Activated CD4-positive, alpha-beta T cell treated with anti-CD3 and anti-CD28 coated beads, Interleukin-2, Interleukin-6, amounts not matched to agents 100 ng/mL and 50 ng/mL, durations not matched to agents 16 hours and 8 hours (primary cell): ENCODE measurements at regions not wholly inside any gene's neighbourhood (a gene's known extent, or its start where the extent isn't known, plus 50 kb on each side); places are given as distances from the start of the nearest gene placed in this dataset.
A peak's percentile ranks its signal among the peaks of the same experiment; 100 is the strongest.
"Not testable (repeated sequence)": the region's sequence is repeated elsewhere in the genome, so short reads cannot be mapped to it uniquely, and the experiment has no call there.

ENCODE experiments used
- DNase-seq: peaks from one replicate; pipeline ENCODE4 v3.0.0-alpha.2; 2020

DNA sequence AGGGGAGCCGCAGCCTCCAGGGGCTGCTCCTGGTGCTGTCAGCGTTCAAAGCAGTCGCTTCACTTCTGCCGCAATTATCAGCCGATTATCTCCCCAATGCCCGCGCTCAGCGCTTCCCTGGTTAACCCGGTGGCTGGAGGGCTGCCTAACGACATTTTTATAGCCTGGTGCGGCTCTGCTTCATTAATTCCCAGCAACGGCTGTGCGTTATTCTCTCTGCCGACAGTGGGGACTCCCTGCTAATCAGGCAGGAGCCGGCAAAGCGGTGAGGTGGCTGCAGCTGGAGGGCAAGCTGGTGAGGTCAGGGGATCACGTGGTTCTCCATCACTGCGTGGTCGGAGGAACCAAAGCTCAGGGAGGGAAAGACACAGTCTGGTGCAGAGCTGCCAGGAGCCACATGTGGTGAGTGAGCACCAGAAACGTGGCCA, 62.9 kb downstream of the GLRX5 start:
- DNase-seq = no peak

DNA sequence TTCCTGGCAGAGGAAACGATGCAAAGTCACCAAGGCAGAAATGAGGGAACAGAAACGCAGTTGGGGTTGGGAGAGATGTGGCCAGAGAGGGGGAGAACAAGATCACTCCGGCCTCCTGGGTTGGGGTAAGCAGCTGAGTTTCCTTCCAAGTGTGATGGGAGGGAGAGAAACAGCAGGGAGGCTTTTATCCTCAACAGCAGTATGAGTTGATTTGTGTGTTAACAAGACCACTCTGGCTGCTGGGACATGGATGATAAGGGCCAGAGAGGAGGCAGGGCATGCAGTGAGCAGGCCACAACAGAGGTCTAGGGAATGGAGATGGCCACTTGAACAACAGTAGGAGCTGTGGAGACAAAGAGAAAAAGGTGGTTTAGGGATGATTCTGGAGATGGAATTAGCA, 66.8 kb downstream of the GLRX5 start:
- DNase-seq = no peak

DNA sequence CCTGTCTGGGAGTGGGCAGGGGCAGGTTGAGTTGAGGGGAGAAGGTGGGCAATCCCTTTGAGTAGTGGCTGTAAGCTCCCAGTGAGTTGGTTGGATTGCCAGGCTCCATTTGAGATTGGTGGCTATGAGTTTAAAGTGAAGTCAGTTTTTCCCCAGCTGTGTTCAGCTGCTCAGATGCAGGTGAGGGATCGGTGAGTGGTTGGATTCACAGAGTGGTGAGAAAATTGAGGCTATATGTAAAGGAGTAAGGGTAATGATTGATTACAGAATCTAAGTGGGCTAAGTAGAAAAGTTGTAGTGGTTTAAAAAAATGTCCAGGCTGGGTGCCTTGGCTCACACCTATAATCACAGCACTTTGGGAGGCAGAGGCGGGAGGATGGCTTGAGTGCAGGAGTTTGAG, 68.6 kb downstream of the GLRX5 start:
- no peak for DNase-seq

DNA sequence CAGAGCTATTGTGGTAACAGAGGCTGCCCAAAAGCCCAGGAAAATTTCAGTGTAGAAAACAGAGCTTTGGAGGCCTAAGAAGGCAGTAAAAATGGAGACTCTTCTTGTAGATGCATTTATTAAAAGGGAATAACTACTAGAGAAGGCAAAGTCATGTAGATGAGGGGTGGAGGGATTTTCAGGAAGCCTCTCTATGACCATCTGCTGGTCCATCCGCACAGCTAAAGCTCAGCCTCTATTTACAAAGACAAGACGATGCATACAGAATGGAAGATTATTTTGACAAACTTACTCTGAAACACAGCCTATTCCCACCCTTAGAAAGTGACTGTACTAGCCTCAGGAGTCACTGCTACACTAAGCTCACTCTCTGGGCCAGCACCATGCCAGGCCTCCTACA, 71.4 kb downstream of the GLRX5 start:
- DNase-seq = no peak

DNA sequence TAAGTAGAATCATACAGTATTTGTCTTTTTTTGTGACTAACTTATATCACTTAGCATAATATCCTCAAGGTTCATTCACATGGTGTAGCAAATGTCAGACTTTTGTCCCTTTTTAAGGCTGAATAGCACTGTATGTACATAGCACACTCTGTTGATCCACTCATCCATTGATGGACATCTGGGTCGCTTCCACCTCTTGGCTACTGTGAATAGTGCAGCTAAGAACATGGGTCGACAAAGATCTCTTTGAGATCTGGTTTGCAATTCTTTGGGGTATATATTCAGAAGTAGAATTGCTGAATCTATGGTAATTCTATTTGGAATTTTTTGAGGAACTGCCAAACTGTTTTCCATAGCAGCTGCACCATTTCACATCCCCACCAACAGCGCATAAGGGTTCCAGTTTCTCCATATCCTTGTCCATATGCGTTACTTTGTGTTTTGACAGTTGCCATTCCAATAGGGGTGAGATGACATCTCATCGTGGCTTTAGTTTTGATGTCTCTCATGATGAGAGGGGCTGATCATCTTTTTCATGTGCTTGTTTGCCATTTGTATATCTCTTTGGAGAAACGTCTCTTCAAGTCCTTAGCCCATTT, 73.9 kb downstream of the GLRX5 start:
- no peak for DNase-seq

DNA sequence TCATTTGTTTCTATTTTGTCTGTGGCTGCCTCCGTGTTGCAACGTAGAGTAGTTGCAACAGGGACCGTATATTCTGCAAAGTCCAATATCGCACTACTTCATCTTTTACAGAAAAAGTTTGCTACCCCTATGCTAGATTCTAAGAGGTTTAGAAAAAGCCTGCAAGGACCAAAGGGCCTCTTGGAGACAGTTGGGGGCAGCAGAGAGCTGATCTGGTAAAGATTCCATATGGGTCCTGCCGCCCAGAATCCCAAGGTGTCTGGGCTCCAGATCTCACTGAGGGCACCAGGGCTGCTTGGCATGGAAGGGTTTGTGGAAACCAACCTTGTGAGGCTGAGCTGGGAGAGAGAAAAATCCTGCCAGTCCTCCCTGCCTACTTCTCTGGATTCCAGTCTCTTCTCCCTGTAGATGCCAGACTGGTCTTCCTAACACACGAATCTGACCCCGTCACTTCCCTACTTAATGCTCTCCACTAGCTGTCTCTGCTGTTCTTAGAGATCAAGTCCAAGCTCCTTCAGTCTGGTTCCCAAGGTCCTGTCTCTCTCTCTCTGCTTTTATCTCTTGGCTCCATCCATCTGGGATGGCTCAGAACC, 74.6 kb downstream of the GLRX5 start:
- DNase-seq = peak; percentile 18

DNA sequence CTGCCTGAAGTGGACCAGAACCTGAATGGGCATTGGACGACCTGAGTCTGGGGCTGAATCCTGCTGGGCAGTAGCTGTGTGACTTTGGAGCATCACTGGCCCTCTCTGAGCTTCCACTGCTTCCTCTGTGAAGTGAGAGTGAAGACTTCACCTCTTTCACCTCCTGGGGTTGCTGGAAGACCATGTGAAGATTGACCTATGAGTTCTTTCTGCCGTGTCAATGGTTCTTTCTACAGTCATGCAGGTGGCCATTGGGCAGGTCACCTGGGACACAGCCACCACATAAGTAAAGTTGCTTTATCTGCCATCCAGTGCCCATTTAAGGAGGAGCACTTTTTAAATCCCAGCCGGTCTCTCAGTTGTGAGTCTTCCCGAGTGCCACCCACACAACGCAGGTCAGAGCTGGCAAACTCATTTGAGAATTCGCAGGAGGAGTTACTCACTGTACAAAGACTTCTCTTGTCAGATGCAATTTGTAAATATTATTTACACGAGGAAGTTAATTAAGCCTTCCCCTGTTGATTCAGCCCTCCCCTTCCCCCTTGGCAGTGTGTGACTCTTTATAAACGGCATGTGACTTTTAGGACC, 74.8 kb upstream of the TCL1B start:
- no peak for DNase-seq

DNA sequence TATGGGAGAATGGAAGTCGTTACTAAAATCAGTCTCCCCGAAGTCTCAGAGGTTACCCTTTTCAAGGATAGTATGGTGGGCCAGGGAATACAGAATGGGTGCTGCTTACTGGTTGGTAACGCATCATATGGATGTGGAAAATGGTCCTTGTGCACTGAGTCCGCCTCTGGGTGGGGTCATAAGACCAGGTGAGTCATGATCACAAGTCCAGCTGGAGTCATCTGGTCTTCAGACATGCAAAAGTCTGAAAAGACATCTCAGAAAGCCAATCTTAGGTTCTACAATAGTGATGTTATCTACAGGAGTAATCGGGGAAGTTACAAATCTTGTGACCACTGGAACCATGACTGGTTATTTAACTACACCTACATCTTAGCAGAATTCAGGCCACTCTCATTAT, 71.9 kb upstream of the TCL1B start:
- DNase-seq = no peak

DNA sequence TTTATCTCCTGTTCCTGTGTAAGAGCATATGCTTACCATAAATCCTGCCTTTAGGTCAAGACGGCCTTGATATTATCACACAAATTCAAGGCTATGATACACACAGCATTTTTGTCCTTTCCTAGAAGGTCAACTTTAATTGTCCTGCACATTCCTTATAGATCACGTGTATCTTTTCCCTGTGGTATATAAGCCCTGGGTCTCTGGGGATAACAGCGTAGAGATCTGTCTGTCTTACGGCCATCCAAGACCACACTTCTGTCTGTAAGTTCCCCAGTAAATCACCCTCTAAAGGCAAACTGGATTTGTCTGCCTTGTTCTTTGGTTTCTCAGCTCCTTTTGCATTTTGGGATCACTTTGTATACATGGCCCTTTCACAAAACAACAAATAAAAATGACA, 69.5 kb upstream of the TCL1B start:
- no peak for DNase-seq

DNA sequence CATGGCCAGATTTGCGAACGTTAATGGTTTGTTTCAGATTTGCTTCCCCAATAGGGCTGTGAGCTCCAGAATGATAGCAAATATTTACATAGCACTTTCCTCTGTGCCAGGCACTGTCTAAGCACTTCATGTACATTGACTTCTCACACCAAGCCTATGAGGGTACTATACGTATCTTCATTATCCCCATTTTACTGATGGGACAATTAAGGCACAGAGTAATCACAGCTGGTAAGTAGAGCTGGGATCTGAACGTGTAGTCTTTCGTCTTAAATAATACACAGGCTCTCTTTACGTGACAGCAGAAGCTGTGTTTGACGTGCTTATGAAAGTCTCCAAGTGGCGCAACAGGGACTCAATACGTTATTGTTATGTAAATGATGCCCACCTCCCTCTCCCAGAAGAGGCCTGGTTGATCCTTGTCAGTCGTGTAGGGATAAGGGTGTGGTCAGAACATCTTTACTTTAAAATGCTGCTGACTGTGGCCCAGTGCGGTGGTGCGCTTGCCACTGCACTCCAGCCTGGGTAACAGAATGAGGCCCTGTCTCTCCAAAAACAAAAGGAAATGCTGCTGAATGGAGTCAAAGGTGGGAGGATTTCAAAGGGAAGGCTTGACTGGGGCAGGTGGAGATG, 66.3 kb upstream of the TCL1B start:
- no peak for DNase-seq

DNA sequence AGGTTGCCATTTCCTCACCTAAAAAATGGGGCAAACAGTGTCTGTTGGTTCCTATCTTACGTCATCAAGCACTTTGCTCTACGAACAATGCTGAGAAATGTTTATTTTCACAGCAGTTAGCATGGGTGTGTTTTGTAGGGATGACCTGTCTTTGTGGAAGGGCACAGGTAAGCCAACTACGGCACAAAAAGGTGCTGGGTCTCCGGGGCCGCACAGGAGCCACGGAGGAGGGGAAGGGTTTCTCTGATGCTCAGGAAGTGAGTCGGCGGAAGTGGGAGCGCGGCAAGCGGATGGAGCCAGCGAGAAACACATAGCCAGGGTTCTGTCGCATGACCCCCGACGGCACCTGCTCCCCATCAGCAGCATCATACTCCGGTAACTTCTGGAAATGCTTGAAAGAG, 65.6 kb upstream of the TCL1B start:
- no peak for DNase-seq

DNA sequence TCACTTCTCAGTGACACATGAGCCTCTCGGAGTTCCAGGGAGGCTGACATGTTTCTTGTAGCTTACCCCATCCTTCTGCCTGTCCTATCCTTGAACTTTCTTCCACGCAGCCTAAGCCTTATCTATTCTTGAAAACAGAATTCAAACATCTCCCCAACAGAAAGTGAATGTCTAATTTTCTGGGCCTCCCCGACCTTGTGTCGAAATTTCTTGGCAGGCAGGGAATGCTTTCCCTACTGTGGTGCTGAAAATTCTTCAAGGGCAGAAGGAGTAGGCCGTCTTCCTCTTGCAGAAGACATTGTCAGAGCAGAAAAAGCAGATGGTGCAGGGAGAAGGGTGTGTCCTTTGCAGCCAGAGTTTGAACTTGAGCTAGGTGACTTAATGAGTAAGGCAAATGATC, 63.0 kb upstream of the TCL1B start:
- DNase-seq = no peak

DNA sequence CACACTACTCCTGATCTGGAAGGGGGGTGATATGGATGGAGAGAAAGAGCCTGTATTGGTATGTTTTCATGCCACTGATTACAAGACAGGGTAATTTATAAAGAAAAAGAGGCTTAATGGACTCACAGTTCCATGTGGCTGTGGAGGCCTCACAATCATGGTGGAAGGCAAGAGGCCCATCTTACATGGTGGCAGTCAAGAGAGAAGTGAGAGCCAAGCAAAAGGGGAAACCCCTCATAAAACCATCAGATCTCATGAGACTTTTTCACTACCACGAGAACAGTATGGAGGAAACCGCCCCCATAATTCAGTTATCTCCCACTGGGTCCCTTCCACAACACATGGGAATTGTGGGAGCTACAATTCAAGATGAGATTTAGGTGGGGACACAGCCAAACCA, 60.5 kb upstream of the TCL1B start:
- DNase-seq = not testable (repeated sequence)

DNA sequence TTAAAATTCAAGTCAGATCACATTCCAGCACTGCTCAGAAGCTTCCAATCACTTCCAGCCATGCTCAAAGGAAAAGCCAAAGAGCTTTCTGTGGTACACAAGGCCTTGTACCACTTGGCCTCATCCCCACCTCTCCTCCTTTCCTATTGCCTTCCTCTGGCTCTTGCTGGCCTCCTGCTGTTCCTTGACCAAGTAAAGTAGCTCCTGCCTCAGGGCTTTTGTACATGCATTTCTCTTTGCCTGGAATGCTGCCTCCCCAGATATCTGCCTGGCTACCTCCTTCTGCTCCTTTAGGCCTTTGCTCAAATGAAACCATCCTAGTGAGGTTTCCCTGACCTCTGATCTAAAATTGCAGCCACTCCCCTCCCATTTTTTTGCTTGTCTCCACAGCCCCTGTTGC, 51.2 kb upstream of the TCL1B start:
- DNase-seq = no peak
